H4 (cell line): ENCODE measurements at regions not wholly inside any gene's neighbourhood (a gene's known extent, or its start where the extent isn't known, plus 50 kb on each side); places are given as distances from the start of the nearest gene placed in this dataset.
"Not testable (repeated sequence)": the region's sequence is repeated elsewhere in the genome, so short reads cannot be mapped to it uniquely, and the experiment has no call there.

Experiments
- DNase-seq: peaks from one replicate; pipeline ENCODE4 v3.0.0-alpha.2; 2015; ENCODE audit warnings: low spot score

- no peak for DNase-seq
Observed at GRCh38 chr10:33655921-33656320, 321.5 kb upstream of the NRP1 start.

- no peak for DNase-seq
Observed at GRCh38 chr10:33655165-33655815, 320.8 kb upstream of the NRP1 start.

GRCh38 chr10:33653584-33654367, 319.3 kb upstream of the NRP1 start:
- DNase-seq, result peak; percentile 3

GRCh38 chr10:33652870-33653269, 318.4 kb upstream of the NRP1 start:
- DNase-seq, result no peak

GRCh38 chr10:33650131-33650530, 315.7 kb upstream of the NRP1 start:
- DNase-seq, result not testable (repeated sequence)

GRCh38 chr10:33643042-33643441, 308.6 kb upstream of the NRP1 start:
- no peak for DNase-seq

- DNase-seq, result no peak
Observed at GRCh38 chr10:33638891-33639290, 304.4 kb upstream of the NRP1 start.

- DNase-seq, result no peak
Observed at GRCh38 chr10:33638374-33638773, 303.9 kb upstream of the NRP1 start.

GRCh38 chr10:33635967-33636515, 301.6 kb upstream of the NRP1 start:
- DNase-seq, result no peak

GRCh38 chr10:33632432-33632831, 298.0 kb upstream of the NRP1 start:
- DNase-seq, result no peak

GRCh38 chr10:33631991-33632390, 297.5 kb upstream of the NRP1 start:
- DNase-seq, result no peak

- no peak for DNase-seq
Observed at GRCh38 chr10:33630761-33631160, 296.3 kb upstream of the NRP1 start.

GRCh38 chr10:33627611-33628010, 293.1 kb upstream of the NRP1 start:
- DNase-seq, result no peak

- DNase-seq, result no peak
Observed at GRCh38 chr10:33626798-33627466, 292.5 kb upstream of the NRP1 start.

- no peak for DNase-seq
Observed at GRCh38 chr10:33623669-33624068, 289.2 kb upstream of the NRP1 start.

GRCh38 chr10:33621101-33621500, 286.6 kb upstream of the NRP1 start:
- no peak for DNase-seq

- DNase-seq, result no peak
Observed at GRCh38 chr10:33618196-33618595, 283.7 kb upstream of the NRP1 start.

GRCh38 chr10:33617381-33618080, 283.1 kb upstream of the NRP1 start:
- no peak for DNase-seq

- DNase-seq, result no peak
Observed at GRCh38 chr10:33616956-33617355, 282.5 kb upstream of the NRP1 start.

- peak; percentile 10 for DNase-seq
Observed at GRCh38 chr10:33612551-33612950, 278.1 kb upstream of the NRP1 start.

GRCh38 chr10:33612116-33612515, 277.6 kb upstream of the NRP1 start:
- no peak for DNase-seq

GRCh38 chr10:33611423-33611822, 277.0 kb upstream of the NRP1 start:
- no peak for DNase-seq
